GM18909 (cell line): ENCODE measurements at regions not wholly inside any gene's neighbourhood (a gene's known extent, or its start where the extent isn't known, plus 50 kb on each side); places are given as distances from the start of the nearest gene placed in this dataset.
"Not testable (repeated sequence)": the region's sequence is repeated elsewhere in the genome, so short reads cannot be mapped to it uniquely, and the experiment has no call there.

ENCODE experiments used
- ATAC-seq: cut with Tn5 transposase; IDR thresholded peaks from one replicate; pipeline ENCODE4 v1.9.1; 2021; ENCODE audit warnings: mild to moderate bottlenecking; ENCODE audit not compliant: unreplicated experiment, poor library complexity

DNA sequence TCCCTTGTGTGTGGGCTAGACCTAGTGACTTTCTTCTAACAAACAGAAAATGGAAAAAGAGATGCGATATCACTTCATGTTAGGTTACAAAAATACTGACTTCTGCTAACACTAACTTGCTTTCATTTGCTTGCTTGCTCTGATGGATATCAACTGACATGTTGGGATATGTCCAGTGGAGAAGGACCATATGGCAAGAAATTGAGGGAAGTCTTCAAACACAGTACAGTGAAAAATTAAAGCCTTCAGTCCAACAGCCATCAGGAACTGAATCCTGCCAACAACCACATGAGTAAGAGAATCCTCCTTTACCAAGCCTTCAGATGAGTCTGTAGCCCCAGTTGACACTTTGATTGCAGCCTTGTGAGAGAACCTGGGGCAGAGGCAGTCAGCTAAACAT is 143.9 kb downstream of the MAIP1 start:
- ATAC-seq, result no peak

DNA sequence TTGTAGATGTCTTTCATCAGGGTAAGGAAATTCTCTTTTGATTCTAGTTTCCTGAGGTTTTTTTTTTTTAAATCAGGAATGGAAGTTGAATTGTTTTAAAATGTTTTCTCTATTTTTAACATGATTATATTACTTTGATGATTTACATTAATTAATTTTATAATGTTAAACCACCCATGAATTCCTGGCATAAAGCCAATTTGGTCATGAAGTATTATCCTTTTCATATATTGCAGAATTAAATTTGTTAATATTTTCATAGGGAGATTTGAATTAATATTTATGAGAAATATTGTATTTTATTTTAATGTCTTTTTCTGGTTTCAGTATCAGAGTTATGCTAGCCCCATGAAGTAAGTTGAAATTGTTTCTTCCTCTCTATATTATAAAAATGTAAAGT is 144.6 kb downstream of the MAIP1 start:
- ATAC-seq, result no peak

- no peak for ATAC-seq
Measured at GRCh38 chr2:200101922-200102321, 146.5 kb downstream of the MAIP1 start.

GRCh38 chr2:200102971-200103370 is 147.6 kb downstream of the MAIP1 start:
- no peak for ATAC-seq

- ATAC-seq, result no peak
Measured at GRCh38 chr2:200104015-200104414, 148.6 kb downstream of the MAIP1 start.

GRCh38 chr2:200107514-200108217 is 152.3 kb downstream of the MAIP1 start:
- no peak for ATAC-seq

- no peak for ATAC-seq
Measured at GRCh38 chr2:200109421-200109820, 154.0 kb downstream of the MAIP1 start.

- no peak for ATAC-seq
Measured at GRCh38 chr2:200110381-200110780, 155.0 kb downstream of the MAIP1 start.

GRCh38 chr2:200113016-200113799 is 157.8 kb downstream of the MAIP1 start:
- not testable (repeated sequence) for ATAC-seq

DNA sequence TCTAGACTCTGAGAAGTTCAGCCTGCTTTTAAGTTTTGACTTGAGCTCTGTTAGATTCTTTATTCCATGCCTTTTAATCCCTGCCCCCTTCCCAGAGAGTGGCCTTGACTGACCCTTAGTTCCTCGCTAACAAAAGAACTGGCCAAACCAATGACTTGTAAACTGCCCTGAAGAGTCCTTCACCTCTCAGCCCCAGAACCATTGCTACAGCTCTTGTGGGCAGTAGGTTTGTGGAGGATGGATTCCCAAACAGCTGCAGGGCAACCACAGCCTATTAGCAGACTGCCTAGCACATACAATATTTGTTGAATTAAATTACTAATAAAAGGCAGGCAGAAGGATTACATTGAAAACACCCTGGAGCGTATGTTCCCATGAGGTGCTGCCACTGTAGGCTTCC is 163.9 kb downstream of the MAIP1 start:
- no peak for ATAC-seq

GRCh38 chr2:200121931-200122330 is 166.5 kb downstream of the MAIP1 start:
- ATAC-seq, result no peak

DNA sequence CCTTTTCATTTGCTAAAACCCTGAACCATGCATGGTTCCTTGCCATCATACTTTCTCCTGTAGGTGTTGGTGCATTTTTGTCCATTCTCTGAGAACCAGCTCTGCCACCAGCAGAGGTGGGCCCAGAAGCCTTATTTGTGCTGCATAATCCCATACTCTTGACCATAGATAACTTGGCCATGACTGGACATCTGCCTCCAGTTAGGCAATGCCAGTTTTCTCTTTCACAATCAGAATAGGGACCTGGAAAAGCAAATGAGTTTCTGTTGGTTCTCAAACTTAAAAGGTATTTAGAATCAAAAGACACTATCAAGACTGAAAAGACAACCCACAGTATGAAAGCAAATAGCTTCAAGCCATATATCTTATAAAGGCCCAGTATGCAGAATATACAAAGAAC is 167.3 kb downstream of the MAIP1 start:
- ATAC-seq, result no peak

DNA sequence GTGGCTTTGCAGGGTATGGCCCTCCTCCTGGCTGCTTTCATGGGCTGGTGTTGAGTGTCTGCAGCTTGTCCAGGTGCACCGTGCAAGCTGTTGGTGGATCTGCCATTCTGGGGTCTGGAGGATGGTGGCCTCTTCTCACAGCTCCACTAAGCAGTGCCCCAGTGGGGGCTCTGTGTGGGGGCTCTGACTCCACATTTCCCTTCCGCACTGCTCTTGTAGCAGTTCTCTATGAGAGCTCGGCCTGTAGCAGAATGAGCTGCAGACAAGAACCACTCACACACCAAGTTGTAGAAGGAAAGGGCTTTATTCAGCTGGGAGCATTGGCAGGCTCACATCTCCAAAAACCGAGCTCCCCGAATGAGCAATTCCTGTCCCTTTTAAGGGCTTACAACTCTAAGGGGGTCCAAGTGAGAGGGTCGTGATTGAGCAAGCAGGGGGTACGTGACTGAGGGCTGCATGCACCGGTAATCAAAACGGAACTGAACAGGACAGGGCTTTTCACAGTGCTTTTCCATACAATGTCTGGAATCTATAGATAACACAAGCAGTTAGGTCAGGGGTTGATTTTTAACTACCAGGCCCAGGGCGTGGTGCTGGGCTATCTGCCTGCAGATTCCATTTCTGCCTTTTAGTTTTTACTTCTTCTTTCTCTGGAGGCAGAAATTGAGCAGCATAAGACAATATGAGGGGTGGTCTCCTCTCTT is 169.4 kb downstream of the MAIP1 start:
- not testable (repeated sequence) for ATAC-seq

- ATAC-seq, result no peak
Measured at GRCh38 chr2:200125444-200126284, 170.3 kb downstream of the MAIP1 start.

DNA sequence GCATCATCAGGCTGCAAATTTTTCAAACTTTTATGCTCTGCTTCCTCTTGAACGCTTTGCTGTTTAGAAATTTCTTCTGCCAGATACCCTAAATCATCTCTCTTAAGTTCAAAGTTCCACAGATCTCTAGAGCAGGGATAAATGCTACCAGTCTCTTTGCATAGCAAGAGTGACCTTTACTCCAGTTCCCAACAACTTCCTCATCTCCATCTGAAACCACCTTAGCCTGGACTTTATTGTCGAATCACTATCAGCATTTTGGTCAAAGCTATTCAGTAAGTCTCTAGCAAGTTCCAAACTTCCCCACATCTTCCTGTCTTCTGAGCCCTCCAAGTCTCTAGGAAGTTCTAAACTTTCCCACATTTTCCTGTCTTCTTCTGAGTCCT is 170.9 kb downstream of the MAIP1 start:
- not testable (repeated sequence) for ATAC-seq

DNA sequence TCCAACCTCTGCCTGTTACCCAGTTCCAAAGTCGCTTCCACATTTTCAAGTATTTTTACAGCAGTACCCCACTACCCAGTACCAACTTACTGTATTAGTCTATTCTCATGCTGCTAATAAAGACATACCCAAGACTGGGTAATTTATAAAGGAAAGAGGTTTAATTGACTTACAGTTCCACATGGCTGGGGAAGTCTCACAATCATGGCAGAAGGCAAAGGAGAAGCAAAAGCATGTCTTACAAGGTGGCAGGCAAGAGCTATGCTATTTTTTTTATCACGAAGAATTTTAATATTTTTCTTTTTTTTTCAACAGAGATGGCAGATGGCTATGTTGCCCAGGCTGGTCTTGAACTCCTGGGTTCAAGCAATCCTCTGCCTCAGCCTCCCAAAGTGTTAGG is 171.3 kb downstream of the MAIP1 start:
- not testable (repeated sequence) for ATAC-seq

GRCh38 chr2:200127848-200128247 is 172.5 kb downstream of the MAIP1 start:
- no peak for ATAC-seq

- ATAC-seq, result no peak
Measured at GRCh38 chr2:200128296-200128695, 172.9 kb downstream of the MAIP1 start.

- ATAC-seq, result no peak
Measured at GRCh38 chr2:200129721-200130462, 174.5 kb downstream of the MAIP1 start.

GRCh38 chr2:200130762-200131166 is 175.4 kb downstream of the MAIP1 start:
- ATAC-seq, result no peak
